ENCODE measurements at regions not wholly inside any gene's neighbourhood (a gene's known extent, or its start where the extent isn't known, plus 50 kb on each side); places are given as distances from the start of the nearest gene placed in this dataset.

DNA sequence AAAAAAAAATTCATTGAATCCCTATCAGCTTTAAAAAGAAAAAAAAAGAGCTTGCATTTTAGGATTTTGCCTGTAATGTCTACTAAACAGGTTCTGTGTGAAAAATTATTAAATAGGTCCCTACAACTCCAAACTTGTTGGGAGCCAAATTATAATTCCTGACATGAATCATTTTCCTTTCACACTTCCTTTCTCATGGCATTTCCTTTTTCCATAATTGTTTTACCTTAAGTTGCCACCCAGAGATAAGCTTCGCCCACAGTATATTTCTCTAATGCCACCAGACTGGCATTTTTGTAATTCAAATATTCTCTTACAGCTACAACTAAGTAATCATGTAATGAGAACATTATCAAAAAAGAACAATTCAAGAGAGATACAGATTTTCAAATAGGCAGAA is 348.8 kb downstream of the EFNA5 start:
- Histone ChIP-seq H3K4me2 (ENCODE audit: low read length) (no peak overlapping the region), H3K79me2 (ENCODE audit: insufficient read depth, low read length) (no peaks in the 10 kb centered on the region), H3K9me2 (ENCODE audit: insufficient read depth) (no peaks in the 10 kb centered on the region), H3K36me3 (ENCODE audit: control insufficient read depth in 1 of 2, insufficient read depth in 2 of 2, low read length in 2 of 2) (no peaks in the 10 kb centered on the region), H3K27ac (ENCODE audit: low read depth, low read length) (no peak overlapping the region), H3K4me1 (ENCODE audit: control insufficient read depth in 1 of 2, insufficient read depth in 2 of 2, low read length in 2 of 2) (no peaks in the 10 kb centered on the region), H3K27me3 (ENCODE audit: insufficient read depth, low read length) (no peaks in the 10 kb centered on the region), H2AFZ (ENCODE audit: low read depth, low read length, poor library complexity, severe bottlenecking) (peak overlapping the region; percentile 43), H4K20me1 (ENCODE audit: insufficient read depth) (no peaks in the 10 kb centered on the region), H3K4me3 (replicated peaks in 1 of 2; ENCODE audit: low read depth in 1 of 2, low read length in 2 of 2) (no peak overlapping the region), H3K9ac (ENCODE audit: low read length) (no peak overlapping the region), H3K9me3 (ENCODE audit: control insufficient read depth in 1 of 2, insufficient read depth in 1 of 2, low read depth in 1 of 2, low read length in 2 of 2) (no peaks in the 10 kb centered on the region)
- BruUV-seq (replicated peaks) = no TSS peak
- POLR2A ChIA-PET = no interaction called here
- CTCF ChIA-PET = no interaction called here
- RAD21 ChIA-PET (ENCODE audit: low non-redundant PET in 1 of 2, low total read pairs in 2 of 2, uncharacterized antibody in 2 of 2, unreplicated experiment in 2 of 2) = no interaction called here
- TF ChIP-seq ELF1 (IDR thresholded peaks at IDR 0.05; ENCODE audit: borderline replicate concordance, low read depth) (no peak), ZFX (IDR thresholded peaks at IDR 0.05) (no peak), RAD21 (IDR thresholded peaks at IDR 0.05; ENCODE audit: low read depth) (no peak), POLR2AphosphoS5 (IDR thresholded peaks at IDR 0.05; ENCODE audit: low read depth, low read length) (no peak), YY1 (IDR thresholded peaks at IDR 0.05; ENCODE audit: extremely low read depth, insufficient replicate concordance, low read depth, low read length) (no peak), TCF7L2 (IDR thresholded peaks at IDR 0.05; ENCODE audit: borderline replicate concordance, extremely low read depth, insufficient read depth, insufficient read length) (no peak), EZH2 (IDR thresholded peaks at IDR 0.05) (no peak), SIN3A (IDR thresholded peaks at IDR 0.05; ENCODE audit: low read depth) (no peak), EGR1 (IDR thresholded peaks at IDR 0.05; ENCODE audit: low read depth) (no peak), ZNF274 (IDR thresholded peaks at IDR 0.05; ENCODE audit: low read depth, low read length) (no peak), JUND (IDR thresholded peaks at IDR 0.05) (no peak), POLR2A (IDR thresholded peaks at IDR 0.05; ENCODE audit: borderline replicate concordance, extremely low read depth, insufficient read depth, insufficient read length) (no peak)
- TF ChIP-seq, protein P1, sequence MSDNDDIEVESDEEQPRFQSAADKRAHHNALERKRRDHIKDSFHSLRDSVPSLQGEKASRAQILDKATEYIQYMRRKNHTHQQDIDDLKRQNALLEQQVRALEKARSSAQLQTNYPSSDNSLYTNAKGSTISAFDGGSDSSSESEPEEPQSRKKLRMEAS (IDR thresholded peaks at IDR 0.05) = no peak
- TF ChIP-seq, protein P2, sequence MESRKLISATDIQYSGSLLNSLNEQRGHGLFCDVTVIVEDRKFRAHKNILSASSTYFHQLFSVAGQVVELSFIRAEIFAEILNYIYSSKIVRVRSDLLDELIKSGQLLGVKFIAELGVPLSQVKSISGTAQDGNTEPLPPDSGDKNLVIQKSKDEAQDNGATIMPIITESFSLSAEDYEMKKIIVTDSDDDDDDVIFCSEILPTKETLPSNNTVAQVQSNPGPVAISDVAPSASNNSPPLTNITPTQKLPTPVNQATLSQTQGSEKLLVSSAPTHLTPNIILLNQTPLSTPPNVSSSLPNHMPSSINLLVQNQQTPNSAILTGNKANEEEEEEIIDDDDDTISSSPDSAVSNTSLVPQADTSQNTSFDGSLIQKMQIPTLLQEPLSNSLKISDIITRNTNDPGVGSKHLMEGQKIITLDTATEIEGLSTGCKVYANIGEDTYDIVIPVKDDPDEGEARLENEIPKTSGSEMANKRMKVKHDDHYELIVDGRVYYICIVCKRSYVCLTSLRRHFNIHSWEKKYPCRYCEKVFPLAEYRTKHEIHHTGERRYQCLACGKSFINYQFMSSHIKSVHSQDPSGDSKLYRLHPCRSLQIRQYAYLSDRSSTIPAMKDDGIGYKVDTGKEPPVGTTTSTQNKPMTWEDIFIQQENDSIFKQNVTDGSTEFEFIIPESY (IDR thresholded peaks at IDR 0.05; ENCODE audit: extremely low read depth, insufficient replicate concordance, low read length) = no peak
- intact Hi-C loops (cut with micrococcal nuclease) = no loop called here
- no peak for ATAC-seq
- DNase-seq (ENCODE audit: low read depth, low spot score) = no peak

Measured in HCT116 (cell line).